ENCODE measurements at regions not wholly inside any gene's neighbourhood (a gene's known extent, or its start where the extent isn't known, plus 50 kb on each side); places are given as distances from the start of the nearest gene placed in this dataset.

DNA sequence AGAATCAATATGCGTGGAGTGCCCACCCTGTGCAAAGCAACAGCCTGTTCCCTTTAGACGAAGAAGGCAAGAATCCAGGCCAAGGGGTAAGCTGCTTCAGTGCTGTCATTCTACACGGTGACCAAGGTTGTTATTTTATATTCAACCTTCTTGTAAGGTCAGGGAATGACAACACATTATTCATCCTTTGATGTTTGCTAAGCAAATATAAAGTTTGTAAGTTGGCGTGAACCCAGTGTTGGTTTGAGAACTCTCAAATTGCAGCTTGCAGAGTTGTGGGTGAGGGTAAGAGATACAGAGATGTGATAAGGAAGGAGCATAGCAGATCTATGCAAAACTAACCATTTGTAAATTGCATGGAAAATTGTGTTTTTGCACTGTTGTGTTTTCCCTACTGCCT lies 436.7 kb downstream of the FGF9 start:
- TF ChIP-seq, protein P1, sequence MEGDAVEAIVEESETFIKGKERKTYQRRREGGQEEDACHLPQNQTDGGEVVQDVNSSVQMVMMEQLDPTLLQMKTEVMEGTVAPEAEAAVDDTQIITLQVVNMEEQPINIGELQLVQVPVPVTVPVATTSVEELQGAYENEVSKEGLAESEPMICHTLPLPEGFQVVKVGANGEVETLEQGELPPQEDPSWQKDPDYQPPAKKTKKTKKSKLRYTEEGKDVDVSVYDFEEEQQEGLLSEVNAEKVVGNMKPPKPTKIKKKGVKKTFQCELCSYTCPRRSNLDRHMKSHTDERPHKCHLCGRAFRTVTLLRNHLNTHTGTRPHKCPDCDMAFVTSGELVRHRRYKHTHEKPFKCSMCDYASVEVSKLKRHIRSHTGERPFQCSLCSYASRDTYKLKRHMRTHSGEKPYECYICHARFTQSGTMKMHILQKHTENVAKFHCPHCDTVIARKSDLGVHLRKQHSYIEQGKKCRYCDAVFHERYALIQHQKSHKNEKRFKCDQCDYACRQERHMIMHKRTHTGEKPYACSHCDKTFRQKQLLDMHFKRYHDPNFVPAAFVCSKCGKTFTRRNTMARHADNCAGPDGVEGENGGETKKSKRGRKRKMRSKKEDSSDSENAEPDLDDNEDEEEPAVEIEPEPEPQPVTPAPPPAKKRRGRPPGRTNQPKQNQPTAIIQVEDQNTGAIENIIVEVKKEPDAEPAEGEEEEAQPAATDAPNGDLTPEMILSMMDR (conservative IDR thresholded peaks at IDR 0.05; ENCODE audit: low read length), result no peak
- TF ChIP-seq EZH2phosphoT487 (IDR thresholded peaks at IDR 0.05; ENCODE audit: borderline replicate concordance), result no peak
